Osteoblast (primary cell): ENCODE measurements at regions not wholly inside any gene's neighbourhood (a gene's known extent, or its start where the extent isn't known, plus 50 kb on each side); places are given as distances from the start of the nearest gene placed in this dataset.

Experiments used
- DNase-seq: peaks from one replicate; pipeline ENCODE4 v3.0.0; 2011; ENCODE audit warnings: low spot score, mixed read lengths; ENCODE audit not compliant: insufficient read length; ENCODE audit errors: missing footprints
- H2AFZ ChIP-seq: 2 replicates; pipeline ENCODE4 v1.6.0; 2011; ENCODE audit warnings: mild to moderate bottlenecking, low read length
- H3K27ac ChIP-seq: 2 replicates; pipeline ENCODE4 v1.5.1; 2011; ENCODE audit warnings: mild to moderate bottlenecking, low read depth, low read length, moderate library complexity
- H3K27me3 ChIP-seq: 2 replicates; pipeline ENCODE4 v1.6.0; 2012; ENCODE audit warnings: mild to moderate bottlenecking, control low read depth, inconsistent platforms, low read length, moderate library complexity; ENCODE audit not compliant: insufficient read depth
- H3K36me3 ChIP-seq: 2 replicates; pipeline ENCODE4 v1.5.1; 2011; ENCODE audit warnings: mild to moderate bottlenecking, low read length, control low read depth, moderate library complexity; ENCODE audit not compliant: insufficient read depth
- H3K4me1 ChIP-seq: 2 replicates; pipeline ENCODE4 v1.5.1; 2011; ENCODE audit warnings: mild to moderate bottlenecking, low read length, control low read depth, moderate library complexity; ENCODE audit not compliant: insufficient read depth
- H3K4me2 ChIP-seq: 2 replicates; pipeline ENCODE4 v1.6.0; 2011; ENCODE audit warnings: mild to moderate bottlenecking, low read length; ENCODE audit not compliant: insufficient read depth
- H3K4me3 ChIP-seq: fragments of 200-600 bp; sonication (generic); 3 replicates; pipeline ENCODE4 v1.5.1; 2012; ENCODE audit warnings: mild to moderate bottlenecking, low read length, inconsistent platforms; ENCODE audit not compliant: insufficient read depth
- H3K79me2 ChIP-seq: 2 replicates; pipeline ENCODE4 v1.6.0; 2012; ENCODE audit warnings: mild to moderate bottlenecking, low read length, control low read depth, inconsistent platforms; ENCODE audit not compliant: insufficient read depth
- H3K9me3 ChIP-seq: 2 replicates; pipeline ENCODE4 v1.5.1; 2011; ENCODE audit warnings: low read depth, low read length, control low read depth
- H4K20me1 ChIP-seq: 2 replicates; pipeline ENCODE4 v1.6.0; 2012; ENCODE audit warnings: mild to moderate bottlenecking, low read length, control low read depth; ENCODE audit not compliant: insufficient read depth
- CTCF ChIP-seq: IDR thresholded peaks from 2 replicates; pipeline ENCODE4 v1.5.1; 2011; ENCODE audit warnings: mild to moderate bottlenecking, low read depth, low read length, moderate library complexity; ENCODE audit errors: extremely low read depth

- no peak overlapping the region for H3K4me3 ChIP-seq
- no peak for DNase-seq
- H4K20me1 ChIP-seq = no peaks in the 10 kb centered on the region
- no peaks in the 10 kb centered on the region for H3K79me2 ChIP-seq
- no peaks in the 10 kb centered on the region for H3K4me1 ChIP-seq
- no peak overlapping the region for H2AFZ ChIP-seq
- no peaks in the 10 kb centered on the region for H3K9me3 ChIP-seq
- no peak overlapping the region for H3K27ac ChIP-seq
- H3K4me2 ChIP-seq = no peak overlapping the region
- no peak for TF ChIP-seq CTCF
- H3K27me3 ChIP-seq = no peaks in the 10 kb centered on the region
- H3K36me3 ChIP-seq = no peaks in the 10 kb centered on the region
Measured at GRCh38 chrX:82458207-82458754, 1049.8 kb upstream of the POU3F4 start.

- Histone ChIP-seq H3K36me3 (no peaks in the 10 kb centered on the region), H3K27ac (no peak overlapping the region), H4K20me1 (no peaks in the 10 kb centered on the region), H3K27me3 (no peaks in the 10 kb centered on the region), H2AFZ (no peak overlapping the region), H3K4me1 (no peaks in the 10 kb centered on the region), H3K4me3 (no peak overlapping the region), H3K79me2 (no peaks in the 10 kb centered on the region), H3K4me2 (no peak overlapping the region), H3K9me3 (no peaks in the 10 kb centered on the region)
- no peak for TF ChIP-seq CTCF
- no peak for DNase-seq
Measured at GRCh38 chrX:82466994-82467393, 1041.1 kb upstream of the POU3F4 start.
